ENCODE measurements at regions not wholly inside any gene's neighbourhood (a gene's known extent, or its start where the extent isn't known, plus 50 kb on each side); places are given as distances from the start of the nearest gene placed in this dataset.
"Not testable (repeated sequence)": the region's sequence is repeated elsewhere in the genome, so short reads cannot be mapped to it uniquely, and the experiment has no call there.

DNA sequence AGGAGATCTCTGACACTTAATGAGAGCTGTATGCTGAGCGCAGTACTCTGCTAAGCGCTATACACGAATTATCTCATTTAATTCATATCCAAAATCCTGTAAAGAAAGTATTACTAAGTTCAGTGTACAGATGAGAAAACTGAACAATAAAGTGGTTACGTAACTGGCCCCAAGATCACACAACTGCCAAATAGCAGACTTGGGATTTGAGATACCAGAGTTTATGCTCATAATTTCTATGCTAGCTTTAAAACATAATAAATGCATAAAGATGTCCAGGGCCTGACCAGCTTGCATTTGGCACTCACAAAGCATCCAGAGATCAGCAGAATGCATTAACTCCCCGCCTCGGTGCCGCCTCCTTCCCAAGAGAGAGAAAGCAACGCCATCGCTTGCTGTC is 83.2 kb upstream of the PWP1 start:
- H3K4me3 ChIP-seq (ENCODE audit: low read length in 2 of 2): no peak overlapping the region
- H3K9me3 Mint-ChIP-seq: no peaks in the 10 kb centered on the region
- H3K4me1 Mint-ChIP-seq: peaks cover 0 to 3% (median 0%) of the 10 kb centered on the region in 4 donors
- no peaks in the 10 kb centered on the region for H3K27me3 Mint-ChIP-seq
- no peak overlapping the region for H3K4me3 Mint-ChIP-seq
- H3K27ac Mint-ChIP-seq: no peak overlapping the region
- H3K27me3 ChIP-seq (ENCODE audit: insufficient read depth, low read length): no peaks in the 10 kb centered on the region
- ChIA-PET POLR2A (ENCODE audit: partially characterized antibody) (no interaction called here), CTCF (ENCODE audit: partially characterized antibody) (interaction anchor here (12.7 kb wide), 1 partner anchor 470 kb away, joined by 313 read pairs; no protein-coding TSS in a partner anchor)
- H3K36me3 ChIP-seq (ENCODE audit: insufficient read depth, low read length): no peaks in the 10 kb centered on the region
- no peak for DNase-seq
- H3K4me1 ChIP-seq (ENCODE audit: insufficient read depth, low read length): no peaks in the 10 kb centered on the region
- no peaks in the 10 kb centered on the region for H3K36me3 Mint-ChIP-seq
- H3K27ac ChIP-seq (ENCODE audit: low read depth, low read length): no peak overlapping the region
- H3K9me3 ChIP-seq (ENCODE audit: control insufficient read depth in 1 of 2, low read length in 2 of 2): no peaks in the 10 kb centered on the region
- intact Hi-C loops (cut with micrococcal nuclease): no loop called here

DNA sequence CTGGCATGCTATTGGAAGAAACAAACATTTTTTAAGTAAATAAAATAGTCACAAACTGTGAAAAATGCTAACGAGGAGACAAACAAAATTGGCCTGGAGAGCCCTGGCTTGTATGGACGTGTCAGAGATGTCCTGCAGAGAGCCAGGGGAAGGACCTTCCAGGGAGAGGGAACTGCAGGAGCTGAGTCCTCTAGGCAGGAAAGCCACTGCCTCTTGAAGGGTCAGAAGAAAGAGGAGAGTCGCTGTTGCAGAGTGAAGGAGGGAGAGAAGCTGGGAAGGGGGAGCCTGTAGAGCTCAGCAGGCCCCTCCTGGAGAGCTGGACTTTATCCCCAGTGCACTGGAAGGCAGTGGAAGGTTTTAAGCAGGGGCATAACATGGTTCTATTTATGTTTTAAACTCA is 80.3 kb upstream of the PWP1 start:
- DNase-seq: no peak
- Histone ChIP-seq H3K9me3 (ENCODE audit: control insufficient read depth in 1 of 2, low read length in 2 of 2) (no peaks in the 10 kb centered on the region), H3K27me3 (ENCODE audit: insufficient read depth, low read length) (no peaks in the 10 kb centered on the region), H3K4me3 (ENCODE audit: low read length in 2 of 2) (no peak overlapping the region), H3K36me3 (ENCODE audit: insufficient read depth, low read length) (no peaks in the 10 kb centered on the region), H3K4me1 (ENCODE audit: insufficient read depth, low read length) (no peaks in the 10 kb centered on the region), H3K27ac (ENCODE audit: low read depth, low read length) (no peak overlapping the region)
- no peaks in the 10 kb centered on the region for H3K27me3 Mint-ChIP-seq
- H3K4me3 Mint-ChIP-seq: no peak overlapping the region
- peak overlapping the region in 3 of 7 donors; percentile 9 to 85 (median 66) for H3K27ac Mint-ChIP-seq
- ChIA-PET POLR2A (ENCODE audit: partially characterized antibody) (interaction anchor here (1.2 kb wide), 1 partner anchor 474 kb away, joined by 3 read pairs; no protein-coding TSS in a partner anchor), CTCF (ENCODE audit: partially characterized antibody) (interaction anchor here (1.3 to 12.7 kb wide), 6 partner anchors 13 to 526 kb away, joined by 3 to 313 read pairs (median 4); no protein-coding TSS in a partner anchor)
- H3K9me3 Mint-ChIP-seq: peaks cover 0 to 2% (median 0%) of the 10 kb centered on the region in 8 donors
- intact Hi-C loops (cut with micrococcal nuclease): no loop called here
- H3K4me1 Mint-ChIP-seq: peaks cover 0 to 3% (median 0%) of the 10 kb centered on the region in 4 donors
- H3K36me3 Mint-ChIP-seq: no peaks in the 10 kb centered on the region

DNA sequence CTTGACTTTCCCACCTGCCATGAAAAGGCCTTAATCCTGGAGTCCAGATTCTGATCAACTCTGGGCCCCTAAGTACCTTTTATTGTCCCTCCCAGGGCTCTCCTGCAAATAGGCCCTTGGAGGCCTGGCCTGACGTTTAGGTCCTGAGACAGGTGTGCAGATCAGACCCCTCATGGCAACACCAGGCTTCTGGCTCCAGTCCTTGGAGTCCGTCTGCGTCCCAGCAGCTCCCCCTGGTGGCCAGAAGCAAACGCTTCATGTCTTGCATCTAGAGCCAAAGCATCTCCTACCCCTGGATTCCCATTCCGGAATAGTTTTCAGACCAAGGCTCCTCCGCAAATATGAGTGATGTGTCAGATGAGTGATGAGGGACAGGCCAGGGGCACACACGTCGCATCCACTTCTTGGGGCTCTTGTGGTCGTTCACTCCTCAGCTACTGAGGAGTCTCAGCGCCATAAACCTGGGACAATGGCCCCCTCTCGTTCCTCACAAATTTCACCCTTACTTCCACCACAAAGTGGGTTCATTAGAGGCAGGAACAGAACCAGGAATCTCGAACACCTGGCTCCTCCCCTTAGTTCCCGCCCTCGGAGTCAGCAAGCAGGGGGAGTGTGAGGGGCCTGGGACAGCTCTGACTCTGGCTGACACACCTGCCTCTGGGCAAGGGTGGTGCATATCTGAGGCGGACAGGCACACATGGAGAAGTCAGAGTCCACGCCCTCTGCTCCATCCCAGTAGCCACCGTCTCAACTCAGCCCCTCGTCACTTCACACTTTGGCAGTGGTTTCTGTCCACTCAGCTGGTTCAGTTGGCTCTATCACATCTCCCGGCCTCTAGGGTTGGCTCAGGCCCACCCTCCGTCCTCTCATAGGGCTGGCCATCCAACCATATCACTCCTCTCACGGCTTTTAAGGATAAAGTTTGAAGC is 77.9 kb upstream of the PWP1 start:
- Histone ChIP-seq H3K4me3 (ENCODE audit: low read length in 2 of 2) (no peak overlapping the region), H3K36me3 (ENCODE audit: insufficient read depth, low read length) (no peaks in the 10 kb centered on the region), H3K4me1 (ENCODE audit: insufficient read depth, low read length) (no peaks in the 10 kb centered on the region), H3K27ac (ENCODE audit: low read depth, low read length) (no peak overlapping the region), H3K27me3 (ENCODE audit: insufficient read depth, low read length) (no peaks in the 10 kb centered on the region), H3K9me3 (ENCODE audit: control insufficient read depth in 1 of 2, low read length in 2 of 2) (no peaks in the 10 kb centered on the region)
- Mint-ChIP-seq H3K27ac (peak overlapping the region in 1 of 7 donors; percentile 35), H3K9me3 (peaks cover 0 to 2% (median 0%) of the 10 kb centered on the region in 8 donors), H3K36me3 (peaks cover 4 to 10% of the 10 kb centered on the region in 2 donors), H3K4me1 (peaks cover 0 to 3% (median 0%) of the 10 kb centered on the region in 4 donors), H3K27me3 (no peaks in the 10 kb centered on the region), H3K4me3 (no peak overlapping the region)
- DNase-seq: peak; percentile 67 to 75 (median 70)
- ChIA-PET POLR2A (ENCODE audit: partially characterized antibody) (no interaction called here), CTCF (ENCODE audit: partially characterized antibody) (interaction anchor here (0.8 to 12.7 kb wide), 17 partner anchors 9 to 521 kb away, joined by 3 to 313 read pairs (median 5); no protein-coding TSS in a partner anchor)
- intact Hi-C loops (cut with micrococcal nuclease): loop anchor here (1.0 kb wide), 5 partner anchors 205 to 515 kb away; a partner anchor contains a TSS

DNA sequence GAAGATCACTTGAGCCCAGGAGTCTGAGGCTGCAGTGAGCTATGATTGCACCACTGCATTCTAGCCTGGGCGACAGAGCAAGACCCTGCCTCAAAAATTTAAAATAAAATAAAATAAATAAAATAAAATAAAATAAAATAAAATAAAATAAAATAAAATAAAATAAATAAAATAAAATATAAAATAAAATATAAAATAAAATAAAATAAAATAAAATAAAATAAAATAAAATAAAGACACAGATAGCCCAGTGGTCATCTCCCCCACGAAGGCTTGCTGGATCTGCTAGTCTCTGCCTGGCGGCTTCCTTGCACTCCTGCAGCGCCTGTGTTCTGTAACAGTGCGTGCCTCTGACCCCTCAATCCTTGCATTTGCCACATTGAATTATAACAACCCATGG is 76.8 kb upstream of the PWP1 start:
- CTCF ChIA-PET (ENCODE audit: partially characterized antibody): interaction anchor here (1.0 to 12.7 kb wide), 7 partner anchors 10 to 522 kb away, joined by 3 to 313 read pairs (median 5); no protein-coding TSS in a partner anchor

DNA sequence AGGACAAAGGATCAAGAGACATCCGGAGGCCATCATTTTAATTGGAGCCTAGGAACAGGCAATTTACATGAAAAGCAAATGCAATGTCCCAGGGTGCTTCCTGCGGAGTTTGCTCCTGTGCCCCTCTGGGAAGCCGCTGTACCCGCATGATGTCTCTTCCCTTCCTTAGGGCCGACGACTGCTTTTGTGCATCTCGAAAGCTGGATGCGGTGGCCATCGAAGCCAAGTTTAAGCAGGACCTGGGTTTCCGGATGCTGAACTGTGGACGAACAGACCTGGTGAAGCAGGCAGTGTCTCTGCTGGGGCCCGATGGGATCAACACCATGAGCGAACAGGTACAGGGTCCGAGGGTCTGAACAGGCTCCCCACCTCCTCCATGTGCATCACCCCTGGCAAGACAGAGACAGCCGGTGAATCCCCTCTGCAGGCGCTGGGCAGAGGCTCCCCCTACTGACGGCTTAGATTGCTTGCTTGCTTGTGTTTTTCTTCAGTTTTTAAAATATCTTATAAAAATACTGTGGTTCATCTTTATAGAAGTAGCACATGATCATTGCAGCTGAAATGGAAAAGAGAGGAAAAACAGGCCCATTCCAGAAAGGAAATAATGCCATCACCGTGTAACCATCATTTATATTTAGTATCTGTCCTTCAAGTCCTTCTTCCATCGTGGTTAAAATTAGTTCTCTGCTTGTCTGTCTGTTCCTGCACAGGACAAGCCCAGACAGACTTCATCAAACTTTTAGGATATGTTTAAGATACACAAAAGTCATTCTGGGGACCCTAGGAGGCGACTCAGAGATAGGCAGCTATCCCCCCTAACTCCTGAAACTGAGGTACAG is 75.4 kb upstream of the PWP1 start:
- Mint-ChIP-seq H3K27ac (peak overlapping the region in 1 of 7 donors; percentile 80), H3K4me3 (no peak overlapping the region), H3K27me3 (no peaks in the 10 kb centered on the region), H3K36me3 (peaks cover 18 to 20% of the 10 kb centered on the region in 2 donors), H3K4me1 (peaks cover 0 to 3% (median 0%) of the 10 kb centered on the region in 4 donors), H3K9me3 (peaks cover 0 to 2% (median 0%) of the 10 kb centered on the region in 8 donors)
- H3K27me3 ChIP-seq (ENCODE audit: insufficient read depth, low read length): no peaks in the 10 kb centered on the region
- peaks cover 1% of the 10 kb centered on the region for H3K36me3 ChIP-seq (ENCODE audit: insufficient read depth, low read length)
- intact Hi-C loops (cut with micrococcal nuclease): no loop called here
- no peak overlapping the region for H3K4me3 ChIP-seq (ENCODE audit: low read length in 2 of 2)
- CTCF ChIA-PET (ENCODE audit: partially characterized antibody): interaction anchor here (0.6 to 12.7 kb wide), 9 partner anchors 9 to 496 kb away, joined by 3 to 313 read pairs (median 5); no protein-coding TSS in a partner anchor
- POLR2A ChIA-PET (ENCODE audit: partially characterized antibody): no interaction called here
- no peak for DNase-seq
- no peaks in the 10 kb centered on the region for H3K4me1 ChIP-seq (ENCODE audit: insufficient read depth, low read length)
- H3K27ac ChIP-seq (ENCODE audit: low read depth, low read length): no peak overlapping the region
- no peaks in the 10 kb centered on the region for H3K9me3 ChIP-seq (ENCODE audit: control insufficient read depth in 1 of 2, low read length in 2 of 2)

More for the DNA sequence above, 76.8 kb upstream of the PWP1 start:
- H3K4me1 Mint-ChIP-seq; H3K36me3 ChIP-seq (ENCODE audit: insufficient read depth, low read length); H3K4me3 ChIP-seq (ENCODE audit: low read length in 2 of 2); H3K9me3 Mint-ChIP-seq; H3K27me3 ChIP-seq (ENCODE audit: insufficient read depth, low read length); DNase-seq; POLR2A ChIA-PET (ENCODE audit: partially characterized antibody); H3K27ac ChIP-seq (ENCODE audit: low read depth, low read length); H3K27ac Mint-ChIP-seq; H3K4me1 ChIP-seq (ENCODE audit: insufficient read depth, low read length); H3K4me3 Mint-ChIP-seq; intact Hi-C loops (cut with micrococcal nuclease); H3K27me3 Mint-ChIP-seq; H3K9me3 ChIP-seq (ENCODE audit: control insufficient read depth in 1 of 2, low read length in 2 of 2): not testable (repeated sequence)
- peaks cover 13 to 17% of the 10 kb centered on the region in 2 donors for H3K36me3 Mint-ChIP-seq

DNA sequence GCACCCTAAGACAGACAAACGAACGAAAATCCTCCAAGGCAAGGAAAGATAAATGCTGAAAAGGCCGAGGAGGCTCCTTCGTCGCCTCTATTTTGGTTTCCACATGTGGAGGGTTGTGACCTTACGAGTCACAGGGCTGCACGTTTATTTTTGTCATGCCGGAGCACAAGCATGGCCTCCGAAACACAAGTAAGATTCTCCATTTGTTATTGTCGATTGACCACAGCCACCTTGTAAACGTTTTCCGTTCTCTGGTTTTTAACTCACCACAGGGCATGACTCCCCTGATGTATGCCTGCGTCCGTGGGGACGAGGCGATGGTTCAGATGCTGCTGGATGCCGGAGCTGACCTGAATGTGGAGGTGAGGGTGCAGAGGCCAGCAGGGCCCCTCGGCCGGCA is 73.1 kb upstream of the PWP1 start:
- ChIA-PET POLR2A (ENCODE audit: partially characterized antibody) (no interaction called here), CTCF (ENCODE audit: partially characterized antibody) (interaction anchor here (1.1 to 12.7 kb wide), 3 partner anchors 9 to 480 kb away, joined by 3 to 313 read pairs (median 4); no protein-coding TSS in a partner anchor)
- H3K27ac ChIP-seq (ENCODE audit: low read depth, low read length): no peak overlapping the region
- no peaks in the 10 kb centered on the region for H3K9me3 ChIP-seq (ENCODE audit: control insufficient read depth in 1 of 2, low read length in 2 of 2)
- Mint-ChIP-seq H3K4me3 (no peak overlapping the region), H3K36me3 (peaks cover 19 to 35% of the 10 kb centered on the region in 2 donors), H3K27me3 (no peaks in the 10 kb centered on the region), H3K27ac (no peak overlapping the region), H3K4me1 (no peaks in the 10 kb centered on the region), H3K9me3 (peaks cover 0 to 2% (median 0%) of the 10 kb centered on the region in 8 donors)
- H3K36me3 ChIP-seq (ENCODE audit: insufficient read depth, low read length): peaks cover 6% of the 10 kb centered on the region
- H3K4me3 ChIP-seq (ENCODE audit: low read length in 2 of 2): no peak overlapping the region
- intact Hi-C loops (cut with micrococcal nuclease): no loop called here
- DNase-seq: no peak
- H3K4me1 ChIP-seq (ENCODE audit: insufficient read depth, low read length): no peaks in the 10 kb centered on the region
- H3K27me3 ChIP-seq (ENCODE audit: insufficient read depth, low read length): no peaks in the 10 kb centered on the region
